GM08714 (cell line): ENCODE measurements at regions not wholly inside any gene's neighbourhood (a gene's known extent, or its start where the extent isn't known, plus 50 kb on each side); places are given as distances from the start of the nearest gene placed in this dataset.
"Not testable (repeated sequence)": the region's sequence is repeated elsewhere in the genome, so short reads cannot be mapped to it uniquely, and the experiment has no call there.

Source experiments
- H3K4me3 ChIP-seq: fragments of 200-500 bp; sonication (Bioruptor generic); 2 replicates; pipeline ENCODE4 v1.5.1; 2014; ENCODE audit warnings: mild to moderate bottlenecking, low read length, inconsistent platforms
- ZNF274 ChIP-seq: IDR thresholded peaks from 2 replicates; pipeline ENCODE4 v1.6.1; 2012; ENCODE audit warnings: mild to moderate bottlenecking, low read depth, low read length

GRCh38 chr1:190835658-190836057 is 358.0 kb upstream of the BRINP3 start:
- no peak for TF ChIP-seq ZNF274
- no peak overlapping the region for H3K4me3 ChIP-seq

- not testable (repeated sequence) for H3K4me3 ChIP-seq
These were observed 359.5 kb upstream of the BRINP3 start for GRCh38 chr1:190837200-190837599.

GRCh38 chr1:190837888-190838287 is 360.2 kb upstream of the BRINP3 start:
- no peak for TF ChIP-seq ZNF274
- H3K4me3 ChIP-seq = no peak overlapping the region

GRCh38 chr1:190847166-190847565 is 369.5 kb upstream of the BRINP3 start:
- no peak for TF ChIP-seq ZNF274
- no peak overlapping the region for H3K4me3 ChIP-seq

- TF ChIP-seq ZNF274 = no peak
These were observed 371.7 kb upstream of the BRINP3 start for GRCh38 chr1:190849346-190849745.

GRCh38 chr1:190852611-190853010 is 374.9 kb upstream of the BRINP3 start:
- TF ChIP-seq ZNF274 = no peak

More at GRCh38 chr1:190849346-190849745, 371.7 kb upstream of the BRINP3 start:
- H3K4me3 ChIP-seq = no peak overlapping the region

DNA sequence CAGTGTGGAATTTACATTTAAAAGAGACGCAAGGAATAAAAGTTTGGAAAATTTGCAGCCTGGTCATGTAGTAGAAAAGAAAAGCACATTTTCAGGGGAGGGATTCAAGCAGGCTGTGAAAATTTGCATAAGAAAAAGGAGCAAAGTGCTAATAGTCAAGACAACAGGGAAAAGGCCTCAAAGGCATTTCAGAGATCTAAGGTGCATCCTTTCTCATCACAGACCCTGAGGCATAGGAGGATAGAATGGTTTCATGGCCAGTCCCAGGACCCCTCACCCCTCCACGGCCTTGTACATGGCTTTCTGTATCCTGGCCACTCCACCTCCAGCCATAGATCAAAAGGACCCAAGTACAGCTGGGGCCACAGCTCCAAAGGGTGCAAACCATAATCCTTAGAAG is 380.5 kb upstream of the BRINP3 start:
- H3K4me3 ChIP-seq = no peak overlapping the region
- TF ChIP-seq ZNF274 = no peak

More at GRCh38 chr1:190852611-190853010, 374.9 kb upstream of the BRINP3 start:
- no peak overlapping the region for H3K4me3 ChIP-seq

GRCh38 chr1:190864013-190864641 is 386.5 kb upstream of the BRINP3 start:
- H3K4me3 ChIP-seq = no peak overlapping the region
- no peak for TF ChIP-seq ZNF274

DNA sequence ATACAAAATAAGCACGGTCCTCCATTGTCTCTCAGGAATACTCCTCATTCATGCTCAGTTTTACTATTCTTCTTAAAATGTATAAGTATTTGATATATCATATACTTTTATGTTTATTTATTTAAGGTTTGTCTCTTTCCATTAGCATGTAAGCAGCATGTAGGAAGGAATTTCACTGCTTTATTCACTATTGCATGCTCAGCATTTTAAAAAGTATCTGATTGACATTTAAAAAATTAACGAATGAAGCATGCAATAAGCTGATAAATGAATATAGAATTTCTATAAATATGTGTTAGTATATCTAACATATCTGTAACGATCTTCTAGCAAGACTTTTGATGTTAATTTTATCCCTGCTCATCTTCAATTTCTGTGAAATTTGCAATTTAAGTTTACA is 402.7 kb upstream of the BRINP3 start:
- no peak for TF ChIP-seq ZNF274
- no peak overlapping the region for H3K4me3 ChIP-seq

GRCh38 chr1:190881064-190881463 is 403.4 kb upstream of the BRINP3 start:
- TF ChIP-seq ZNF274 = no peak

DNA sequence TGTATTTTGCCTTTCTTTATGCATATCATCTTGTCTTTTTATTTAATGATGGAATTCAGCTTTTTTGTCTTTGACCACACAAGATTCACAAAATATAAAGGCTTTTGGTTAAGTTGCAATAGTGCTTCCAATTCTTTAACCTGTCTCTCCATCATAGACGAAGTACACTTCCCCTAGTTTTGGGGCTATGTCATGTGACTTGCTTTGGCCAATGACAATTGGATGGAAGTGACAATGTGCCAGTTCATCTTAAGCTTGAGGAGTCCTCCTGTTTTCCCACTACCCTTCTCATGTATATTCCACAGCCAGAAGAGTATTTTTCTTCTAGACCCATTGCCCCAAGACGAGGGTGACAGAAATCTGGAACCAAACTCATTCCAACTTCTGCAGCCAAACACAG is 419.6 kb upstream of the BRINP3 start:
- TF ChIP-seq ZNF274 = no peak

More at GRCh38 chr1:190881064-190881463, 403.4 kb upstream of the BRINP3 start:
- H3K4me3 ChIP-seq = no peak overlapping the region

DNA sequence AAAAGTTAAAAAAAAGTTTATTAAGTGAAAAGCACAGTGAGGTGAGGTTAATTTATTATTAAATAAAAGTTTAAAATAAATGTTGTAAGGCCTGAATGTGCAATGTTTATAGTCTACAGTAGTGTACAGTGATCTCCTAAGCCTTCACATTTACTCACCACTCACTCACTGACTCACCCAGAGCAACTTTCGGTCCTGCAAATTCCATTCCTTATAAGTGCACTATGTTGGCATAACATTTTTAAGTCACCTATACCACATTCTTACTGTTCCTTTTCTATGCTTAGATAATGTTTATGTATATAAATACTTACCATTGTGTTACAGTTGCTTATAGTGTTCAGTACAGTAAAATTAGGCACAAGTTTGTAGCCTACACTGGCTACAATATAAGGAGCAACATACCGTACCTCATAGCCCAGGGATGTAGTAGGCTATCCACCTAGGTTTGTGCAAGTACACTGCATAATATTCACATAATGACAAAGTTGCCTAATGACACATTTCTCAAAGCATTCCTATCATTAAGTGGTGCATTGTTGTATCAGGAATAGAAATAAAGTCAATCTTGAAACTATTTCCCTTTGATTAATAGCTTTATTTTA is 426.5 kb upstream of the BRINP3 start:
- no peak overlapping the region for H3K4me3 ChIP-seq
- no peak for TF ChIP-seq ZNF274

More for the DNA sequence above, 419.6 kb upstream of the BRINP3 start:
- no peak overlapping the region for H3K4me3 ChIP-seq

- H3K4me3 ChIP-seq = no peak overlapping the region
- no peak for TF ChIP-seq ZNF274
These were observed 428.6 kb upstream of the BRINP3 start for GRCh38 chr1:190906206-190906725.

DNA sequence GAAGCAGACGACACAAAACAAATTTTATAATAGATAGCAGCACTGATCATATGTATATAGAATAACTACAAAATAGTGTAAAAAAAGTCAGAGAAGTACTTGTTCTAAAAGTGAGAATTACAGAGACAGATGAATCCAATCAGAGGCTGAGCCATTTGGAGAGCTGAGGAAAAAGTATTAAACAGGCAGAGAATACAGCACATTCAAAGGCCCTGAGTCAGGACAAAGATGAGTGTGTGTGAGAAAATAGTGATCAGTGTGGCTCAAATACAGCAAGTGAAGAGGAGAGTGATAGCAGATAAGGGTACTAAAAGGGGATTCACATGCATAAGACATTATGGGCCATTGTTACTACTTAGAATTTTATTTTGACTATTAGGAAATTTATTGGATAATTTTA is 430.6 kb upstream of the BRINP3 start:
- H3K4me3 ChIP-seq = no peak overlapping the region
- TF ChIP-seq ZNF274 = no peak

DNA sequence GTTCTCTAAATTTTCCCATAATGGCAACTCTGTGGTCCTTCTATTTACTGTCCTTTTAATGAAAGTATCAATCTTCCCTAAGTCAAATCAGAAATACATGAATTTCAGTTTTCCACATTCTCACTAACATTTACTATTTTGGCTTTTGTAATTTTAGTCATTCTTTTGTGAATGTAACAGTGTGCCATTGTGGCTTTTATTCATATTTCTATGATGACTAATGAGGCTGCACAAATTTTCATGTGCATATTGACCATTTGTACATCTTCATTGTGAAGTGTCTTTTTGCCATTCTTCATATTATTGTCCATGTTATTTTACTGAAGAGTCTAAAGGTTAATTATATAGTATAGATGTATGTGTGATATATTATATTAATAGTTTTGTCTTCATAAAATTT is 431.0 kb upstream of the BRINP3 start:
- TF ChIP-seq ZNF274 = no peak
- H3K4me3 ChIP-seq = no peak overlapping the region
